ENCODE measurements at regions not wholly inside any gene's neighbourhood (a gene's known extent, or its start where the extent isn't known, plus 50 kb on each side); places are given as distances from the start of the nearest gene placed in this dataset.
"Not testable (repeated sequence)": the region's sequence is repeated elsewhere in the genome, so short reads cannot be mapped to it uniquely, and the experiment has no call there.

DNA sequence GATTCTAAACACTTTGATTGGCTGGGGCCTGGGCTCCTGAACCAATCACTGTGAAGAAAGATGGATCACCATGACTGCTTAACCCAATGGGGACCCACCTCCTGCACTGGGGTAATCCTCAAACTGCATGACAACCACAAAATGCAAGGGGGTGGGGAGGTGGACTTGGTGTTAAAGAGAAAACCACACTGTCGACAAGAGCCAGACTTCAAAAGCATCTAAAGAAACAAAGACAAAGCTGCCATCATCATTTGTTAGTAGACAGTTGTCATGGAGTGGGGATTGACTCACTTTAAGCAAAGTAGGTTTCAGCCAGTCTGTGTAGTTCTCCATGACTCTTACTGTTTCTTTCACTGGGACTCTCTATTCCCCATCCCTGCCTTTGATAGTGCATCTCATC lies 433.8 kb downstream of the PLPP3 start:
- DNase-seq: no peak

DNA sequence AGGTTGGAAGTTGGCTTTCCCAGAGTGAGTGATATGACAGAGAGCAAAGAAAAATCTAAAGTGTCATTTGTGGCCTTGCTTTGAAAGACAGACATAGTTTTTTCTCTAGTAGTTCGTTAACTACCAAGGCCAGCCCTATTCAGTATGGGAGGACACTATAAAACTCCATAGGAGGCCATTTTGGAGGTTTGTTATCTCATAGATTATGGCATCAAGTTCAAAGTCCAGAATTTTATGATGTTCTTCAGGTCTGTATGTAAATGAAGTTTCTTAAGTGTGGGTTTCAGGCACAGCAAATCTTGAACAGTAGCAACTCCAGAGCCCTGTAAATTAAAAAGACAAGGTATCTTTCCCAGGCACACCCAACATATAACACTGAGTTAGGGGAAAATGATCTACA lies 437.1 kb downstream of the PLPP3 start:
- DNase-seq: no peak

GRCh38 chr1:56139836-56140235 lies 439.5 kb downstream of the PLPP3 start:
- DNase-seq: no peak

GRCh38 chr1:56137521-56138505 lies 441.6 kb downstream of the PLPP3 start:
- DNase-seq: no peak

GRCh38 chr1:56137090-56137489 lies 442.3 kb downstream of the PLPP3 start:
- no peak for DNase-seq

GRCh38 chr1:56135864-56136147 lies 443.6 kb downstream of the PLPP3 start:
- no peak for DNase-seq

- no peak for DNase-seq
Observed at GRCh38 chr1:56135069-56135863, 444.1 kb downstream of the PLPP3 start.

DNA sequence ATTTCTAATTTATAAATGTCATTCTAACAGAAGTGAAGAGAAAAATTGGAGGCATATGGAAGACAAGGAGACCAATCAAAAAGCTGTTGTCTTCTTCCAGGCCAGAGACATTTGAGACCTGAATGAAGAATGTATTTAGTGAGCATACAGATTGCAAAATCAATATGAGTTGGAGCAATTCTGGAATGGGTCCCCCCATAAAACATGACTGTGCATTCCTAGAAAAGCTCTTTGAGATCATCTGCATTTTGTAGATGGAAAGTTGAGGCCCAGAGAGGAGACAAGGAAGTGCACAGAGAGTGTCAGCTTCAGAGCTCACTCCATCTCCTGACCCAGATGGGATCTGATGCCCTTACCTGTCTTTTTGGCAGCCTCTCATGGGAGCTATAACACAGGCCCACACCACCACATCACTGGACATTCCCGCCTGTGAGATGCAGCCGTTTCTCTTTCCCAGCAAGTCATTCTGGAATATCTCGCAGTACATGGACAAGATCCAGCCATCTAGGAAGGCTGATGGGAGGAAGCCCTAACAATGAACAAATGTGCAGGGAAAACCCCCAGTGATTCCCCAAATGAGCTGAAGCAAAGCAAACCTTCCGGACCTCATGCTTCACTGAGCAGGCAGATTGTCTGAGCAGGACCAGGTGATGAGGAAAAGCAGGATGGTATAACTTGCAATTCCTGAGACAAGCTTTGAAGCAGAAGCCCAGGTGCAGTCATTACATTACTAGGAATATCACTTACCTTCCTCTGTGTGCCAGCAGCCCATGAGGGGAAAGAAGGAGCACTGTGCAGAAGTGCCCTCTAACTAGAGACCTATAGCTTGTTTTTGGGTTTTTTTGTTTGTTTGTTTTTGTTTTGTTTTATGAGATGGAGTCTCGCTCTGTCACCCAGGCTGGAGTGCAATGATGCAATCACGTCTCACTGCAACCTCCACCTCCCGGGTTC lies 445.6 kb downstream of the PLPP3 start:
- DNase-seq: no peak

DNA sequence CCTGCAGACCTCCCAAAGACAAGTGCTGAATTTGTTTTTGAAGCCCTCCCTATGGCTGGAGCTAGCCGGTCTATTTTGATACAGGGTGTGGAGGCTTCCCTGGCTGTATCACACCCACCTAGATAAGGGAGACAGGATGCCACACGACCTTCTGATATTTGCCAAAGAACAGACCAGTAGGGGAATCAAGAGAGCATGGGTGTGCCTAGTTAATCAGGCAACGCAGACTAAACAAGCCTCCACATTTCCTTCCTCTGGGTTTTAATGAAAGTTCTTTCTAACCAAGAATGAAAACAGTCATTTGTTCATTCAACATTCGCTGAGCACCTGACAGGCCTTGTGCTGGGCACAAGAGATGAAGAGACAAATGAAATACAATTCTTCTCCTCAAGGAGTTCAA lies 446.8 kb downstream of the PLPP3 start:
- no peak for DNase-seq

GRCh38 chr1:56129837-56130236 lies 449.5 kb downstream of the PLPP3 start:
- DNase-seq: no peak

- no peak for DNase-seq
Observed at GRCh38 chr1:56125316-56125715, 454.0 kb downstream of the PLPP3 start.

- no peak for DNase-seq
Observed at GRCh38 chr1:56123826-56124225, 455.5 kb downstream of the PLPP3 start.

GRCh38 chr1:56123421-56123820 lies 455.9 kb downstream of the PLPP3 start:
- no peak for DNase-seq

DNA sequence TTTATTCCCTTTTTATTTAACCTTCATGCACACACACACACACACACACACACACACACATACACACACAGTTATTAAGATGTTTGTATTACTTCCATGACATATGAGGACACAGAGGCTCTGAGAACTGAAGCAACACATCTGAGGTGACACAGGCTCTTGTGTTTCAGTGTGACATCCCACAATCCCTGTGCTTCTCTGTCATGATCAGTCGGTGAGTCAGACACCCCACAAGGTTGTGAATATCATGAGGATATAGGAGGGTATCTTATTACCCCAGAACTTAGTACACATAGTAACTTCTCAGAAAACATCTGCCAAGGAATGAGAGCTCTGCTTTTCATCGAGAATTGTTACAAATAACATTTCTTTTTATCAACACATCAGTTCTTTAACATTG lies 459.3 kb downstream of the PLPP3 start:
- no peak for DNase-seq

DNA sequence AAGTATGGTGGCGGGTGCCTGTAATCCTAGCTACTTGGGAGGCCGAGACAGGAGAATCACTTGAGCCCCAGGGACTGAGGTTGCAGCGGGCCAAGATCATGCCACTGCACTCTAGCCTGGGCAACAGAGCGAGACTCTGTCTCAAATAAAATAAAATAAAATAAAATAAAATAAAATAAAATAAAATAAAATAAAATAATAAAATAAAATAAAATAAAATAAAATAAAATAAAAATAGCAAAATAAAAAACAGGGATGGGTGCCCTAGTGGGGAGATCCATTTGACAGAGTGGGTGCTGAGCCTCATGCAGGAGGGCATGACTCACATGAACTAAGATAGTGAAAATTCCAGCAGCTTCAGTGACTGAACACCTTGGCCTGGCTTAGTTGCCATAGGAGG lies 460.7 kb downstream of the PLPP3 start:
- not testable (repeated sequence) for DNase-seq

GRCh38 chr1:56115701-56116100 lies 463.7 kb downstream of the PLPP3 start:
- DNase-seq: no peak

DNA sequence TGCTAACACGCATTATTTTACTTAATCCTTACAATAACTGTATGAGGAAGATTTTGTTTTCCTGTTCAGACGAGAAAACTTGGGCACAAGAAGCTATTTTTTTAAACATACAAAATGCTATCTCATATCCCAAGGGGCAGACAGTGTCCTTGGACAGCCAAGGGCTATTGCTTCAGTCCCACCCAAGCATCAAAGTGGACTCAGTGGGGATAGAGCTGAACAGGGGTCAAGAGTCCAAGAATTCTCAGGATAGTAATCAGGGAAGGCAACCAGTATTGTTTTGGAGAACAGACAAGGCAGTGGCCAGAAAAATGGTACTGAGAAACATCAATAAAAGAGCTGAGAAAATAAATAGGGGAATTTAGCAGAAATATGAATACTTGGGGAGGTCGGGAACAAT lies 465.7 kb downstream of the PLPP3 start:
- no peak for DNase-seq

DNA sequence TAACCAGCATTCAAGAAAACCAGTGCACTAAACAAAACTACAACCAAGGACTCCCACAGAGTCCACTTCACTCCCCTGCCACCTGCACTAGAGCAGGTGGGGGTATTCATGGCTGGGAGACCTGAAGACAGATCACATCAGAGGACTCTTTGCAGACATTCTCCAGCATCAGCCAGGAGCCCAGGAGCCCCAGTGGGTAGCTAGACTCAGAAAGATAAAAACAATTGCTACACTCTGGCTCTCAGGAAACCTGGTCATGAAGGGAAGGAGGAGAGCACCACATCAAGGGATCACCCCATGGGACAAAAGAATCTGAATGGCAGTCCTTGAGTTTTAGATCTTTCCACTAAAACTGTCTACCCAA lies 472.1 kb downstream of the PLPP3 start:
- DNase-seq: no peak

DNA sequence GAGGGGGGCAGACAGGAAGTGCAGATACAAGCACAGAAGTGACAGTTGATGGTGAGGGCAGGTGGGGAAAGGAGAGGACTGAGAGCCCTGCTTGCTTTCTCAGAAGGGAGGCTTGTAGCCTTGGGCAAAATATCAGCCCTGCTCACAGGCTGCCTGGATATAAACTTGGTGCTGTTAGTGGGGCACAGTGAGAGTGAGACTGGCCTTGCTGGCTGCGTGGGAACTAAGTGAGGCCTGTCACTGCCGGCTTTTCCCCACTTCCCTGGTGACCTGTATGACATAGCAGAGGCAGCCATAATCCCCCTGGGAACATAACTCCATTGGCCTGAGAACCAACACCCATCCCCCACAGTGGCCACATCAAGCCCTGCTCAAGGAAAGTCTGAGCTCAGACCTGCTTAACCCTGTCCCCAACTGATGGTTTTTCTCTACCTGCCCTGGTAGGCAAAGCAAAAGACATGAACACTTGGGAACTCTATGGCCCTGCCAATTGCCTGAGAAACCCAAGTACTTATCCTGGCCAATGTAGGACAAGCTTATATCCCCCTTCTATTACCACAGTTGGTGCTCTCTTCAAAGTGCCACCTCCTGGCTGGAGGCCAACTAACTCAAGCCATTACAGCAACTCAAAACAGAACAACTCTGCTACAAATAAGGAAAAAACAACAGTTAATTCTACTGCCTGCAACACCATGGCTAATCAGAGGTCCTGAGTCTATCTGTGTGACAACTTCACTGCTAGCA lies 472.7 kb downstream of the PLPP3 start:
- no peak for DNase-seq

DNA sequence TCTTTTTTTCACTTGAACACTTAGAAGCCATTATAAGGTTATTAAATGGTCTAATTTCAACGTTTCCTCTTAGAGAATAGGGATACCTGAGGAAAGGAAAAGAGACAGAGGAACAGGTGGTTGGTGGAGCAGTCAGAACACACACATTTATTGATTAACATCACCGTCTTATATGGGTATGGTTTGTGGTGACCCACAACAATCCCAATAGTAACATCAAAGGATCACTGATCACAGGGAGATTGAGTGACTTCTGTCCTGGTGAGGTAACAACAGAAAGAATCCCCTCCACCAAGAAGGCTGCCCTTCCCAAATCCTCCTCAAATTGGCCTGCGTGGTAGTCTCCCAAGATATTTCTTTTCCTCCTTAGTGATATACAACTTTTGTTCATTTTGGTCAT lies 474.0 kb downstream of the PLPP3 start:
- no peak for DNase-seq

DNA sequence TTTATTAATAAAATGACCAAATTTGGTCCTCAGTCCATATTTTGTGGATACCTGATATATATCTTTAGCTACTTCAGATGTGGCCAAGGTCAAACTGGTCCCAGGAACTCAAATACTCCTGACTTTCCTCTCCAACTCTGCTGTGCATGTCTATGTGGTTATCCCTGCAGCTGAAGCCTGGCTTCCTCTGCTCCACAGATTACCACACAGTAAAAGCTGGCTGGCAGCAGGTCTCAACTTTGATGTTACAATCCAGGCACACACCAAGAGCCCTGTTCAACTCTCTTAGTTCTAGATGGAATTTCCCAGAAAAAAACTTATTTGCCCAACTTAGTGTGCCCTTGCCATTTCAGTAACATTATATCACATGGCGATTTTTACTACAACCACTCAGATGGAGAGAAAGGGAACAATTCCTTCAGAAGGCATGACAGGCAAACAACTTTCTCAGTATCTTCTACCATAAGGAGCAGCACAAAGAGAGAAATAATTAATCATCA lies 479.5 kb downstream of the PLPP3 start:
- no peak for DNase-seq

DNA sequence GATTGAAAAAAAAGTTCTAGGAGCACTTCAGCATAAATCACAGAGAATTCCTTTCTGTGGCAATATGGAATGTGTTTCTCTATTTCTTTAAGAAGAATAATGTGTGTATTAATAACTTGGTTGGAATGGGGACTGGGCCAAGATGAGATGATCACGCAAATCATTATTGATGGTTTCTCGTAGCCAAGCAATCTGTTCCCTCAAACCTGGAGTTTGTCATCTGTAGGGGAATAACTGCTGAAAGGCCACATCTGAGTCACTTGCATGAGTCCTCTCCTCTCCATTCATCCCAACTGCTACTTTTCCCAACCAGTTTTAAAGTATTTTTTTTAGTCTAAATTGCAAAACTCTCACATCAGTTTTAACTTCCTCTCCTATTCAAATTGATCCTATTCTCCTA lies 480.4 kb downstream of the PLPP3 start:
- no peak for DNase-seq
